ENCODE measurements at regions not wholly inside any gene's neighbourhood (a gene's known extent, or its start where the extent isn't known, plus 50 kb on each side); places are given as distances from the start of the nearest gene placed in this dataset.

DNA sequence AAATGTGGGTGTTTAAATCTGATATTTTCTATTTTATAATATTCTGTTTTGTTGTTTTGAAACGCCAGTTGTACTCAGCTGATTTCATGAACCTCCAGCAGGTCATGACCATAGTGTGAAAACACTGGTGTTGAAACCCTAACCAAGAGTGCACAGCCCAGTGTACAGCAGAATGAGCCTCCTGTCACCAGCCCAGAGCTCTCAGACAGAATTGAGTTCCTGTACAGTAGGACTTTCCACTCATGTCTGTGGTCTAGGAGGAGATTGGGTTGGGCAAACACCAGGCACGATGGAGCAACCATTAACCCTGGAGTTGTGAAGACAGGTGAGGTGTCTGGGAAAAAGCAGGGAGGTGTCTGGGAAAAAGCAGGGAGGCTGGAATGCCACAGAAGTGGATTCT, 908.8 kb downstream of the VRK1 start:
- no peak for DNase-seq (ENCODE audit: low read depth in 1 of 2, low spot score in 1 of 2)
- no peaks in the 10 kb centered on the region for H3K27me3 ChIP-seq (ENCODE audit: insufficient read depth, poor library complexity, severe bottlenecking)
- no peak for TF ChIP-seq GABPA (IDR thresholded peaks at IDR 0.05; ENCODE audit: low read depth)
- TF ChIP-seq SPI1 (IDR thresholded peaks at IDR 0.05; ENCODE audit: borderline replicate concordance, low read depth) = no peak
- TF ChIP-seq, protein P1, sequence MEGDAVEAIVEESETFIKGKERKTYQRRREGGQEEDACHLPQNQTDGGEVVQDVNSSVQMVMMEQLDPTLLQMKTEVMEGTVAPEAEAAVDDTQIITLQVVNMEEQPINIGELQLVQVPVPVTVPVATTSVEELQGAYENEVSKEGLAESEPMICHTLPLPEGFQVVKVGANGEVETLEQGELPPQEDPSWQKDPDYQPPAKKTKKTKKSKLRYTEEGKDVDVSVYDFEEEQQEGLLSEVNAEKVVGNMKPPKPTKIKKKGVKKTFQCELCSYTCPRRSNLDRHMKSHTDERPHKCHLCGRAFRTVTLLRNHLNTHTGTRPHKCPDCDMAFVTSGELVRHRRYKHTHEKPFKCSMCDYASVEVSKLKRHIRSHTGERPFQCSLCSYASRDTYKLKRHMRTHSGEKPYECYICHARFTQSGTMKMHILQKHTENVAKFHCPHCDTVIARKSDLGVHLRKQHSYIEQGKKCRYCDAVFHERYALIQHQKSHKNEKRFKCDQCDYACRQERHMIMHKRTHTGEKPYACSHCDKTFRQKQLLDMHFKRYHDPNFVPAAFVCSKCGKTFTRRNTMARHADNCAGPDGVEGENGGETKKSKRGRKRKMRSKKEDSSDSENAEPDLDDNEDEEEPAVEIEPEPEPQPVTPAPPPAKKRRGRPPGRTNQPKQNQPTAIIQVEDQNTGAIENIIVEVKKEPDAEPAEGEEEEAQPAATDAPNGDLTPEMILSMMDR (IDR thresholded peaks at IDR 0.05; ENCODE audit: insufficient read depth, low read length) = no peak
- TF ChIP-seq, protein P2, sequence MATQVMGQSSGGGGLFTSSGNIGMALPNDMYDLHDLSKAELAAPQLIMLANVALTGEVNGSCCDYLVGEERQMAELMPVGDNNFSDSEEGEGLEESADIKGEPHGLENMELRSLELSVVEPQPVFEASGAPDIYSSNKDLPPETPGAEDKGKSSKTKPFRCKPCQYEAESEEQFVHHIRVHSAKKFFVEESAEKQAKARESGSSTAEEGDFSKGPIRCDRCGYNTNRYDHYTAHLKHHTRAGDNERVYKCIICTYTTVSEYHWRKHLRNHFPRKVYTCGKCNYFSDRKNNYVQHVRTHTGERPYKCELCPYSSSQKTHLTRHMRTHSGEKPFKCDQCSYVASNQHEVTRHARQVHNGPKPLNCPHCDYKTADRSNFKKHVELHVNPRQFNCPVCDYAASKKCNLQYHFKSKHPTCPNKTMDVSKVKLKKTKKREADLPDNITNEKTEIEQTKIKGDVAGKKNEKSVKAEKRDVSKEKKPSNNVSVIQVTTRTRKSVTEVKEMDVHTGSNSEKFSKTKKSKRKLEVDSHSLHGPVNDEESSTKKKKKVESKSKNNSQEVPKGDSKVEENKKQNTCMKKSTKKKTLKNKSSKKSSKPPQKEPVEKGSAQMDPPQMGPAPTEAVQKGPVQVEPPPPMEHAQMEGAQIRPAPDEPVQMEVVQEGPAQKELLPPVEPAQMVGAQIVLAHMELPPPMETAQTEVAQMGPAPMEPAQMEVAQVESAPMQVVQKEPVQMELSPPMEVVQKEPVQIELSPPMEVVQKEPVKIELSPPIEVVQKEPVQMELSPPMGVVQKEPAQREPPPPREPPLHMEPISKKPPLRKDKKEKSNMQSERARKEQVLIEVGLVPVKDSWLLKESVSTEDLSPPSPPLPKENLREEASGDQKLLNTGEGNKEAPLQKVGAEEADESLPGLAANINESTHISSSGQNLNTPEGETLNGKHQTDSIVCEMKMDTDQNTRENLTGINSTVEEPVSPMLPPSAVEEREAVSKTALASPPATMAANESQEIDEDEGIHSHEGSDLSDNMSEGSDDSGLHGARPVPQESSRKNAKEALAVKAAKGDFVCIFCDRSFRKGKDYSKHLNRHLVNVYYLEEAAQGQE (IDR thresholded peaks at IDR 0.05; ENCODE audit: insufficient replicate concordance, low read depth) = no peak
- no peak for TF ChIP-seq POLR2AphosphoS5 (IDR thresholded peaks at IDR 0.05; ENCODE audit: low read depth)
- H3K4me3 ChIP-seq (replicated peaks; ENCODE audit: insufficient read depth, low read length) = no peak overlapping the region
- H3K27ac ChIP-seq (replicated peaks) = no peak overlapping the region

DNA sequence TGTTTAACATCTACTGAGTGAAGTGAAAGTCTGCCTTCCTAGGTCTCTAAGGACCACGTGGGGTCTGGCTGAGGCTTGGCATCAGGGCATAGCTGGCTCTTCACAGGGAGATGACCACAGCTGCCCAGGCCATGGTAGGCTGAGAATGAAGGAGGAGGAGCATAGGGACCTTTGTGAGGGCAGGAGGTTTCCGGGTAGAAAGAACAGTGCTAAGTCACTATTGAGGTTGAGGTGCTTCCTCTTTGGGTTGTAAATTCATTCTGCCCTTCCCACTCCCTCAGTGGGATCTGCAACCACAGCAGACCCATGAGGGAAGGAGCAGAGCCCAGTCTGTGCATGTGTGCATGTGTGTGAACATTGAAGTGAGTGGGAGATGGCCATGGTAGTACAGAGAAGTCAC, 909.6 kb downstream of the VRK1 start:
- Histone ChIP-seq H3K27me3 (ENCODE audit: insufficient read depth, poor library complexity, severe bottlenecking) (no peaks in the 10 kb centered on the region), H3K4me3 (replicated peaks; ENCODE audit: insufficient read depth, low read length) (no peak overlapping the region), H3K27ac (replicated peaks) (no peak overlapping the region)
- TF ChIP-seq, protein P1 (IDR thresholded peaks at IDR 0.05; ENCODE audit: insufficient read depth, low read length) = no peak
- TF ChIP-seq, protein P2 (IDR thresholded peaks at IDR 0.05; ENCODE audit: insufficient replicate concordance, low read depth) = no peak
- TF ChIP-seq POLR2AphosphoS5 (IDR thresholded peaks at IDR 0.05; ENCODE audit: low read depth) = no peak
- no peak for TF ChIP-seq SPI1 (IDR thresholded peaks at IDR 0.05; ENCODE audit: borderline replicate concordance, low read depth)
- no peak for TF ChIP-seq GABPA (IDR thresholded peaks at IDR 0.05; ENCODE audit: low read depth)
- DNase-seq (ENCODE audit: low read depth in 1 of 2, low spot score in 1 of 2) = no peak

DNA sequence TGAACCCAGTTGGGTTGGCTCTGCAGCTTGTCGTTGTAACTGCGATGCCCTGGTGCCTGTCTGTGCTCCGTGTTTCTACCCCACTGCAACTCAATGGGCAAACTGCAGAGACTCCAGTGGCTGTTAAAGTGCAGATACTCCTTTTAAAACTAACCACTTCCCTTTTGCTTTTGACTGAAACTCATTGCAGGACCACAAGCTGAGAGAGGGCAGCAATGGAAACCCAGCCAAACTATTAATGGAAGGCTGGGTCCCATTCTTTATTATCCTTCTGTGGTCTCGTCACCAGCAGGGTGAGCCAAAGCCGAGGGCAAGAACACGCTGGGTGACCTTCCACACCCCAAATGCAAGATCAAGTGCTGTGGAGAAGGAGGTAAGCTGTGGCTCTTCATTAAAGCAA, 910.4 kb downstream of the VRK1 start:
- DNase-seq (ENCODE audit: low read depth in 1 of 2, low spot score in 1 of 2) = no peak
- Histone ChIP-seq H3K4me3 (replicated peaks; ENCODE audit: insufficient read depth, low read length) (no peak overlapping the region), H3K27ac (replicated peaks) (no peak overlapping the region), H3K27me3 (ENCODE audit: insufficient read depth, poor library complexity, severe bottlenecking) (no peaks in the 10 kb centered on the region)
- TF ChIP-seq, protein P2 (IDR thresholded peaks at IDR 0.05; ENCODE audit: insufficient replicate concordance, low read depth) = no peak
- TF ChIP-seq, protein P1 (IDR thresholded peaks at IDR 0.05; ENCODE audit: insufficient read depth, low read length) = no peak
- TF ChIP-seq GABPA (IDR thresholded peaks at IDR 0.05; ENCODE audit: low read depth) (no peak), POLR2AphosphoS5 (IDR thresholded peaks at IDR 0.05; ENCODE audit: low read depth) (no peak), SPI1 (IDR thresholded peaks at IDR 0.05; ENCODE audit: borderline replicate concordance, low read depth) (no peak)
